ENCODE measurements at regions not wholly inside any gene's neighbourhood (a gene's known extent, or its start where the extent isn't known, plus 50 kb on each side); places are given as distances from the start of the nearest gene placed in this dataset.
"Not testable (repeated sequence)": the region's sequence is repeated elsewhere in the genome, so short reads cannot be mapped to it uniquely, and the experiment has no call there.

DNA sequence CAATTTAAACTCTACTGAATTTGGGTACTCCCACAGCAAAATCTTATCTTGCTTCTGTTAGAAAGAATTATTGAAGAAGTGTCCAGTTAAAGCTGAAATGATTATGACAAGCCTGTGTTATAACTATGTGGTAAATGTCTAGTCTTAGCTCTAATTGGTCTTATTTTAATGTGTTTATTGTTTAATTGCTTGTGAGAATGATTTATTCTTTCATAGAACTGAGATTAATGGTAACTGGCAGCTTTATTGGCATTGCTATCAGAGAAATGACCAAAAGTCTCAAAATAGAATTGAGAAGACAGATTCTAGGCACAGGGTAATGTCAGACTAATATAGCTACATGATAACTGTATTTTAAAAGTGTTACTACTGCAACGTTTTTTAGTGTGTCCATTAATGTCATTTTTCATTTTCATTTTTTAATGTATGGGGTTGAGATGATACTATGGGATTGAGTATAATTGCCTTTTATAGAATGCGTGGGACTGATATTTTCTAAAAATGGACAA, 458.7 kb downstream of the AEBP2 start:
- no peak for DNase-seq

DNA sequence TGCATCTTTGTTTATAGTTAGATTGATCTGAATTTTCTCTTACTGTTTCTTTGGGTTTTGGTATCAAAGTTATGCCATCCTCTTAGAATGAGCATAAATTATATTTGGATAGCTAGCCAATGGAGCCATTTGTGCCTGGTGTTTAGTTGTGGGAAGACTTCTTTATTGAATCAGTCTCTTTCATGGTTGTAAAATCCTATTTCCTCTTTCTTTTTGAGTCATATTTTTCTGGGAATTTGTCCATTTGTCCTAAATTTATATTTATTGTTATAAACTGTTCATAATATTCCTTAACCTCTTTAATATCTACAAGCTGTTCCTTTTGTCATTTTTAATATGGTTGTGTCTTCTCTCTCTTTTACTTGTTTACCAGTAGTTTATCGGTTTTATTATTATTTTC, 462.5 kb downstream of the AEBP2 start:
- DNase-seq, result no peak

DNA sequence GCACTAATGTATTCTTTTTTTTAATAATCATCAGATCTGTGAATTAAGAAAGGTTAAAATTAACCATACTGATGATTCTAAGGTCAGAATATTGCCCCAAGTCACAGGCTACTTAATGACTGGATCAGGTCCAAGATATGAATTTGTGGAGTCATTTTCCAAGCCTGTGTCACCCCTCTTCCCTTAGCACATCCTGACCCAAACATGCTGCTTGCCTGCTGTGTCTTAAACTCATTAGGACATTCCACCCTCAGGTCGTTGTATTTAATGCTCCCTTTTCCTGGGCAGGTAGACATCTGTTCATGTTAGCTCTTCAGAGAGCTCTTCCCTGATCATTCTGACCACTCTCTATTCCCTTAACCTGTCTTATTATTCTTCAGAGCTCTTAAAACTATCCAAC, 463.5 kb upstream of the PDE3A start:
- no peak for DNase-seq

GRCh38 chr12:19908830-19909229, 459.5 kb upstream of the PDE3A start:
- no peak for DNase-seq

DNA sequence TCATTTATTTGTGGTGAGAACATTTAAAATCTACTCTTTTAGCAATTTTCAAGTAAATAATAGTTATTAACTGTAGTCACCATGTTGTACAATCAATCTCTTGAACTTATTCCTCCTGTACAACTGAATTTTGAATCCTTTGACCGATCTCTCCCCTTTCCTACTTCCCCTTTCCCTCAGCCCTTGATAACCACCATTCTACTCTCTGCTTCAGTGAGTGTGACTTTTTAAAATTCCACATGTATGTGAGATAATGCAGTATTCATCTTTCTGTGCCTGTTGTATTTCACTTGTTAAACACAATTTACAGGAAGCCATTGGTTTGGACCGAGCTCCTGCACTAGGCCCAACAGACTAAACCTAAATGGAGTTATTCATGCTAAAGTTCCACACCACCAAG, 458.9 kb upstream of the PDE3A start:
- DNase-seq, result no peak

DNA sequence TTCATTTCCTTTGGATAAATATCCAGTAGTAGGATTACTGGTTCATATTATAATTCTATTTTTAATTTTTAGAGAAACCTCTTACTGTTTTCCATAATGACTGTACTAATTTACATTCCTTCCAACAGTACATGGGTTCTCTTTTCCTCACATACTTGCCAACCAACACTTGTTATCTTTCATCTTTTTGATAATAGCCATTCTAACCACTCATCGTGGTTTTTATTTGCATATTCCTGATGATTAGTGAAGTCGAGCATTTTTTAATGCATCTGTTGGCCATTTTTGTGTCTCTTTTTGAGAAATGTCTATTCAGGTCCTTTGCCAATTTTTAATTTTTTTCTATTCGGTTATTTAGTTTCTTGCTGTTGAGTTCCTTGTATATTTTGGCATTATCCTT, 457.7 kb upstream of the PDE3A start:
- DNase-seq, result no peak

- no peak for DNase-seq
These were observed 455.3 kb upstream of the PDE3A start for GRCh38 chr12:19912991-19913390.

DNA sequence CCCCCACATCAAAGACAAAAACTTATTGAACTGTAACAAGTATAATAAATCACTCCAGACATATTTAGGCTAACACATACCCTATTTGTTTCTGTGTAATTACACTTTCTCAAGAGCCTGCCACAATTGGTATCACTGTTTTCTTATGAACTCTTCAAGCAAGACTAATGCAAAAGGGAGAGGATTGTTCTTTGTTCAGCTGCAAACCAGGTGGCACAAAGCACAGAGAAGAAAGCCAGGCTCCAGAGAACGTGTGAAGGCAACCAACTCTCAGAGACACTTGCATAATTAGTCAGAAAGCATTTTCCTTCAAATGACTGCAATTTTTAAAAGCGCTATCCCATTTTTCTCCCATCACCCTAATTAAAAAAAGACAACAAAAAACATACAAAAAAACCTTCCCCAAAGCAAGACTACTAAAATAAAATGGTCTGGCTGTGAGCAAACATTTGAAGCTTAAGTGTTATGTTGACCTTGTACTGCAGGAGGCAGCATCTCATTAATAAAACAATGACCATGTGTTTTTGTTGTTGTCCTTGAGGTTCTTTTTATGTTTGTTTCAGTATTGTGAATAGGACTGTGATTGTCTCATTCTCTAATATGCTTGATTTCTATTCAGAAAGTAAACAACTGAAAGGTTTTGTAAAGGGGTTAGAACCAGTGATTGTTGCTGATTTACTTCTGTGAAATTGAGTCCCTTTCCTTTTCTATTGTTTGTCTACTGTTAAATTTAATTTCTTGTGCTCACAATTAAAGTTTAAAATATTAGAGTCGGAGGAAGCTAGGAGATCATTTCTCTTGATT, 452.7 kb upstream of the PDE3A start:
- no peak for DNase-seq

DNA sequence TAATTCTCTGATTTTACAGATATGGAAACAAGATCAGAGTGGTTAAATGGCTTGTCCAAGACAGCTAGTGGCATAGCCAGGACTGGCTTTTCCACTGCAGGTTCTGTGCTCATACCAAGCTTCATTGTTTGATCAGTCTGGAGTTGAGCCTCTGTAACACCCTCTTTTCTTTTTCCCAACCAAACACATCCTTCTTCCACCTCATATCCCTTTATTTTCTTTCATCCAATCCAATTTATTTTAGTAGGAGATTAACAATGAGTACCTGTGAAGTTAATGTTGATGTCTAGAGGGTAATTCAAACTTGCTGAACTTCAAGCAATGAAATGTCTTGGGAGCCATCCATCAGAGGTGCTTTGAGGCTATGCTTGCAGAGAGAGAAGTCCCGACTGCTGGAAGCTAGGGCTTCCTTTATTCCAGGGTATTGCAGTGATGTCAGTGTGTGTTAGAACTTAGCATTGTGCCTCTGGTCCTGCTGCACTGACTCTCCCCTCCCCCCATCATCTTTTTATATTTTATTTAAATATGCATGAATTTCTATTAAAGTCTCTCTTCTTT, 452.1 kb upstream of the PDE3A start:
- no peak for DNase-seq

DNA sequence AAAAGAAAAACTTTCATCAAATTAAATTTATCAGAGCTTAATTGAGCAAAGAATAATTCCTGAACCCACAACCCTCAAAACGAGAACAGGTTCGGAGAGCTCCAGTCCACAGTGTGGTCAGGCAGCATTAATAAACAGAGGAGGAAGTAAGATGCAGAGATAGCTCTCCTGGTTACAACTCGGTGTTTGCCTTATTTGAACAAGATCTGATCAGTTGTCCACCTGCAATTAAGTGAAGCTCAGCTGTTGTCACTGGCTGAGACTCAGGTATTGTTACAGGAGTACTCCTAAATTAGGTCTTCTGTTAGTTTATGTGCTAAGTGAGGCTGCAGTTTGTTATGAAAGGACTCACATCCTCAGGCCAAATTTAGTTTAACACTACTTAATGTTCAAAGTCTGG, 451.4 kb upstream of the PDE3A start:
- DNase-seq, result no peak

- not testable (repeated sequence) for DNase-seq
These were observed 446.6 kb upstream of the PDE3A start for GRCh38 chr12:19921716-19922115.

DNA sequence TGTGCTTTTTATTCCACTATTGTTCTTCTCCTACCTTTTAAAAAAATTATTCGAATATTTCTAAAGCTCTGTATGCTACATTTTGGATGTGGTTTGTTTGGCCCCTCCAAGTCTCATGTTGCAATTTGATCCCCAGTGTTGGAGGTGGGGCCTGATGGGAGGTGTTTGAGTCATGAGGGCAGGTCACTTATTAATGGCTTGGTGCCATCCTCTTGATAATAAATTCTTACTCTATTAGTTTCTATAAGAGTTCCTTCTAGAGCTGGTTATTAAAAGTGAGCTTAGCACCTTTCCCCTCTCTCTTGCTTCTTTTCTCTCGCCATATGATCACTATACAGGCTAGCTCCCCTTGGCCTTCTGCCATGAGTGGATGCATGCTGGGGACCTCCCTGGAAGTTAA, 445.6 kb upstream of the PDE3A start:
- no peak for DNase-seq

- DNase-seq, result no peak
These were observed 444.0 kb upstream of the PDE3A start for GRCh38 chr12:19924360-19924759.

GRCh38 chr12:19925841-19926240, 442.5 kb upstream of the PDE3A start:
- no peak for DNase-seq

DNA sequence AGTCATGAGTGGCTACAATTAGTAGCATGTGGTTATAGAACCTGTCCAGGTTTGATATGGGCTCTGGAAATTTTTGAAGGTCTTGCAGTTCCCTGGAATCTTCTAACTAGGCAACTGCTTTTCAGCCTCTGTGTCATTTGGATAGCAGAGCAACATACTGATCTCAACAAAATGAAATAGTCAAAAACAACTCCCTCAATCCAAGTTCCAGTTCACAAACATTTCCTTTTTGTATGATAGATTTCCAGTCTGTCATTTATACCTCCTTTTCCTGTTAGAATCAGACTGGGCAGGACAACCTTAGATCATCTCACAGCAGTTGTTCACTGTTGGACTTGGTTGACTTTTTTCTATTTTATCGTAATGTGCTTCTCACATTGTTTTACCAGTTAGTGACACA, 442.1 kb upstream of the PDE3A start:
- no peak for DNase-seq

DNA sequence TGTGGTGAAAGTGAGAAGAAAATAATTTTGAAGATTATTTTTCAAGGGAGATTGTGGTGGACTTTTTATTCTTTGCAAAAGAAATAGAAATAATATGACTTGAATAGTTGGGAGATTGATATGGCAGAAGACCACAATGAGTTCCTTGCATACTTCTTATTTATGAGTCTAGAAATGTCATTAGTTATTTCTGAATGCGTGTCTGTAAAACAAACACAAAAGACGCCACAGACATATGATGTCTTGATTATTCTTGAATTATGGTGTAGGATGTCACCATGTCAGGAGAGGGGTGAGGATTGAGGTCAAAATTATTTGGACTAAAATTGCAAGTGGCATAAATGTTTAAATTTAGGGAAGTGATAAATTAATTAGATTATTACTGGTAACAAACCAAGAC, 440.7 kb upstream of the PDE3A start:
- DNase-seq, result no peak

DNA sequence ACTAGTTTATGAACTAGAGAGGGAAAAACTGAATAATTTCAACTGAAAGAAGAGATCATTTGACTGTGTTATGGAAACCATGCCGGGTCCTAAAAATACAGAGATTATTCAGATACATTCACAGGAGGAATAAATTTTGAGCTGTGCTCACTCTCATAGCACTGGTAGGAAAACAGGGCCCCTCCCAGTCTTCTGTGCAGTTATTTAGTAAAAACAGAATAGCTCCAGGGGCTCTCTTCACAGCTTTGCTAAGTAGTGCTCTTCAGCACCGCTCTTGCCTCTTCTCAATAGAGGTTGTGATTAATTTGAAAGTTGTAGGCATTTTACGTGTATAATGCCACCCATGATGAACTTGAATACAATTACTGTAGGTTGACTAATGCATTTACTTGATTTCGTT, 435.9 kb upstream of the PDE3A start:
- DNase-seq, result no peak

DNA sequence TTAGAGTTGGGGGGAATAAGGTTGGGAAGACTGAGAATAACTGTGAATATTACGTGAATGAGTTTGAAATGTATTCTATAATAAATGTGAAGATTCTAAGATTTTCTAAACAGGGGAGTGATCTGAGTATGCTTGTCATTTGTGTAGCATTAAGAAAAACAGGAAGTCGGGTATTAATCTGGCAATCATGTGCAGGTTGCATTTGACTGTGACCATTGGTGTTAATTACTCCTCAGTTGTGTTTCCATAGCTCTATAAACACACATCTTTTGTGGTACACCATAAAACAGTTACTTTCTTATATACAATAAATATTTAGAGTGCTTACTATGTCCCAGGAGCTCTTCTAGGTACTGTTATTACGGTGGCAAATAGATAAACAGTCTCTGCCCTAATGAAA, 434.4 kb upstream of the PDE3A start:
- no peak for DNase-seq

GRCh38 chr12:19937161-19937560, 431.2 kb upstream of the PDE3A start:
- DNase-seq, result no peak

DNA sequence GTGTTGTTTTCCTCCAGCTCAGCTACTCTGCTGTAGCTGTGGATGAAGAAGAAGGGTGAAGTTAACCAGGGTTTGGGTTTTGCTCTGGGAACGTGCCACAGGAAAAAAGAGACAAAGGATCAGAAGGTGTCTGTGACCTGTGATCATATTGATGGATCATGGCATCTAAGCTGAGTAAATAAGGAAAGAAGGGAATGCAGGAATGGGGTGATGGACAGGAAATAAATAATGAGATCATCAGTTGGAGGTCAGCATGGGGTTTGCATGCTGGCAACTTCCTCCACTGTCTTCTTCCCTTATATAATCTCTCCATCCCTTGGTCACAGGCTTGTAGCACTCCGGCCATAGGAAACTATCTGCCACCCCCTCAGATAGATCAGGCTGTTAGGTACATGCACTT, 430.3 kb upstream of the PDE3A start:
- DNase-seq, result no peak

- DNase-seq, result no peak
These were observed 429.8 kb upstream of the PDE3A start for GRCh38 chr12:19938491-19938890.

- no peak for DNase-seq
These were observed 428.1 kb upstream of the PDE3A start for GRCh38 chr12:19940267-19940666.

GRCh38 chr12:19941096-19941495, 427.2 kb upstream of the PDE3A start:
- DNase-seq, result no peak
